ENCODE measurements at regions not wholly inside any gene's neighbourhood (a gene's known extent, or its start where the extent isn't known, plus 50 kb on each side); places are given as distances from the start of the nearest gene placed in this dataset.
"Not testable (repeated sequence)": the region's sequence is repeated elsewhere in the genome, so short reads cannot be mapped to it uniquely, and the experiment has no call there.

DNA sequence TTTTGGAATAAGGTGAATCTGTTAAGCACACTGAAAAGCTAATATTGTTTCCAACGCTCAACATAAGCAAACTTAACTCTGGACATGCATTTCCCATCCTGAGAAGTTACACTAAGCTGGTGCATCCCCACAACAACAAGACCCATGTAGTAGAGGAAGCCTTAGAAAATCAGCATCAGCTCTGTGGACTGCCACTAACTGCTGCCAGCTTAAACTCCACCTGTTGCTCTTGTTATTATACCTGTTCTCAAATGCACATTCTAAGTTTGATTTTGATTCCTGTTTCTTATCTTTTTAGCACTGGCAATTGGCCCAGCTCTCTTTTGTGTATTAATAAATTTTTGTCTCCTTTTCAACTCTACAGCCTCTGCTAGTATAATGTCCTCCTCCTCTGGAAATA lies 924.8 kb downstream of the DNAH5 start:
- no peak for FAIRE-seq

DNA sequence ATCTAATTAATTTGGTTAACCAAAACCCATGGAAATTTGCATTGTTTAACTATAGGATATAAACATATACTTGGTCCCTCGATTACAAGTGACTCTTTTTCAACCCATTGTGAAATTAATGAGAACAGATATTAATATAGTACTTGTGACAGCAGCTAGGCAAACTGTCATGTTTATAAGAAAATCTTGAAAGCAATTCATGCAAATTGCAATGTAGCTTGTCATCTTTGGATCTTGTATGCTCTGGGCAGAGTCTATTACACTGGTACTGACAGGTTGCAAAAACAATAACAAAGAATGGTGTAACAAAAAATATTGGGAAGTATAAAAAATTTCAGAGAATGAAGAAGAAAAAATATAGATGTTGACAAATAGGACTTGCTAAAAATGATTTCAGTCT lies 941.0 kb downstream of the DNAH5 start:
- no peak for FAIRE-seq

DNA sequence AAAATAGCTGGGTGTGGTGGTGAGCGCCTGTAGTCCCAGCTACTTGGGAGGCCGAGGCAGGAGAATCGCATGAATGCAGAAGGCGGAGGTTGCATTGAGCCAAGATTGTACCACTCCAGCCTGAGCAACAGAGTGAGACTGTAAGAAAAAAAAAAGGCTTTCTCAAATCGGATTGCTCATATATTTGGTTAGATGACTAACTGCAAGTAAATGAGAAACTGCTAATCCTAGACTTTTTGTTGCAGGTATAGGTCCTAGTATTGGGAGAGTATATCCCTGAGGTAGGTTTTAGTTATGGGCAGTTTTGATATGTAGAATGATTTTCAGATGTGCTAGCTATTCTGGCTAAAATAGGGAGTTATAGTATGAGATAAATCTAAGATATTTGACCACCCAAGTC lies 944.8 kb downstream of the DNAH5 start:
- FAIRE-seq, result no peak

DNA sequence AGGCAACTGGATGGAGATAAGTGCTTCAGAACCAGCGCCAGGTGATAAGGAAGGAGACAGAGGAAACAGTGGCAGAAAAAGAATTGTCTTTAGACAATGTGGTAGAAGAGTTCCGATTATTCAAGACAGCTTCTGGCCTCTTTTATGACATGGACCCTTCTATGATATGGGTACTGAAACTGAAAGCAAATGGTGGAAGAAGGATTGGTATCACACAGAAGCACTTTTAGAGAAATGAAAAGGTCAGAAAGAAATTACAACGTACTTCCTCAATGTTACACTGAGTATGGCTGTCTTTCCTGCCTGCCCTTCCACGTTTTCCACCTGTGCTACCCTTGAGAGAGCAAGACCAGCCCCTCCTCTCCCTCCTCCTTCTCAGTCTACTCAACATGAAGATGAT lies 959.3 kb downstream of the DNAH5 start:
- FAIRE-seq, result no peak

DNA sequence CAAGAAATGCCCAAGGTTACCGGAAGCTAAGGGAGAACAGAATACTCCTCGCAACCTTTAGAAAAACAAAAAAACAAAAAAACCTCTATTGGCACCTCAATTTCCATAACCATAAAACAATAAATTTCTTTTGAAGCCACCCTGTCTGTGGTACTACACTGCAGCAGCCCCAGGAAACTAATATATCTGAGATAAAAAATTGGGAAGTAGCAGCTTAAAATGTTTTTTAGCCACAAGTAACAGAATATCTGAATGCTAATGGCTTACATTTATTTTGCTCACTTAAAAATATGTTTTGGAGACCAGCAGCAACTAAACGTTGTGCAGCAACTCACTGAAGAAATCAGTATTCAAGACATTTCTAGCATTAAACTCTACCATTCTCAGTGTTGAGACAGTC lies 969.6 kb downstream of the DNAH5 start:
- FAIRE-seq, result no peak

DNA sequence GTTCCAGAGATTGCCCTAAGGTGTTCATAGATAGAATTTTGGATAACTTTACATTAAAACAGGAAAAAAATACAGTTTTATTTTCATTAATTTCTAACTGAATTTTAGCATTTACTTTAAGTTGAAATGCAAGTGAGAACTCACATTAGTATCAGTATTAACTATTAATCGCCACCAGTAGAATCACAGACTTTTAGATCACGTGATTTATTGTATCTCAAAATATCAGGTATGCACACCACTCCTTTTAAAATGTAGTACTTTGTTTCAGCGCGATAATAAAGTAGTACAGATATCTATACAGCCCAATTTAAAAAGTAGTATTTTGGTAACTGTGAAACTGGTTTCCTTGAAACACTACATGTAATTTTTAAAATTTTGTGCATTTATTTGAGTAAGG lies 978.7 kb downstream of the DNAH5 start:
- no peak for FAIRE-seq

DNA sequence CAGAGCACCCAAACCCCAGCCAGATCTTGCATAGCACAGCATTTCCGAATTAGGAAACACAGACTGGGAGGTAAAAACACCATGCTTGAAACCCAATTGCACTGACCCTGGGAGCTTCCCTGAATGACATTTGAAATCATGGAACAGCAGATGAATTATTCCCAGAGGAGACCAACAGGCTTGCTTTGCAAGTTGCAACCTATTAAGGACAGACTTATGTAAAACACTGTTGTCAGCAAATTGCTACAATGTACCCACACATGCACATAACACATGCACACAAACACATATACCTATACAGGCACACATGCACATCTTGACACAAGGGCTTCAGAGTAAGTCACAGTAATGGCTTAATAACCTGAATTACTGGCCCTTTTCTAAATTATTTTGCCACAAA lies 984.8 kb downstream of the DNAH5 start:
- FAIRE-seq, result no peak

DNA sequence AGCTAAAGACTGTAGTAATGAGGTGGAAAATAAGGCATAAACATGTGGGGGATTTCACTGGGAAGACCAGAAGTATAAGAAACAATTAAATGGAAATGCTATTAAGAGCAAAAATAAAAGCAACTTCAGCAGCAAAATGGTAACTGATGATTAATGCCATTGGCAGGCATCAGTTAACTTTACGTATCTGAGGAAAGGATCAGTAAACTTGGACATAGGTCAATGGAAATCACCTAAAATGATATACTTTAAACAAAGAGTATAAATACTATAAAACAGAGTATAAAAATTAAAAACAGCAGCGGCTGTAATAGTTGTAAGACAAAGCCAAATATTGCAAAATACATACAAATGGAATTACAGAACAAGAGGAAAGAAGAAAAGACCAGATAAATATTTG lies 992.1 kb downstream of the DNAH5 start:
- FAIRE-seq, result no peak

DNA sequence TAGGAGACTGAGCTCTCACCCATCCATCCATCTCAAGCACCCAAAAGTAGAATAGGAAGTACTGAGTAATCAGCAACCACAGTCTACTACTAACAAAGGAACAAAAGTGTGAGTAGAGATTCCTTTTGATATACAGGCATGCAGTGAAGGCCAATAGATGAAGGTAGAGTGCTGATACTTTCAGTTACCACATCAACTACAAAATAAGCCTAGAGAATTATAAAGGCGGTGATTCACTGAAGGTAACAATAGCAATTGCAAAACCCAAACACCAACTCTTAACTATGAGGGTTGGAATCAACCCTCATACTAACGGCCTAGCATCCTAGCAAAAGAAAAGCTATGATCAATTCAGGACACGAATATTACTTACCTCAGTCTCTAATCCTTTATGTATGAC lies 992.6 kb downstream of the DNAH5 start:
- FAIRE-seq, result no peak

DNA sequence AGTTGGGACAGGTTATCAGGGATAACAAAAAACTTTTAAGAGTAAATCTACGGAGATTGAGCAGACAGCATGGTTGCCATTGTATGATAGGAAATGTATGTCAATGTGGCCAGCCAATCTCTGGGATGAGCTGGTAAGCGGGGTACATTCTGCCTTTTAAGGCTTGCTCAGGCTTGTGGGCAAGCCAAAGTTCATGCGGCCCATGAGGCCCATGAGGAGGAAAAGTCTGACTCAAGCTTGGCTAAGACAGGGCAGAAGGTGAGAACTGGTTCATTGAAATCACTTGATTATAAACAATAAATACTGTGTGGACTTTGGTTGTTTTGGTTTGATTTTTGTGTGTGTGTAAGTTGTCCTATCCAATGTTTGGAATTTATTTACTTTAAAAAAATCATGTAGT lies 997.1 kb downstream of the DNAH5 start:
- FAIRE-seq, result no peak

DNA sequence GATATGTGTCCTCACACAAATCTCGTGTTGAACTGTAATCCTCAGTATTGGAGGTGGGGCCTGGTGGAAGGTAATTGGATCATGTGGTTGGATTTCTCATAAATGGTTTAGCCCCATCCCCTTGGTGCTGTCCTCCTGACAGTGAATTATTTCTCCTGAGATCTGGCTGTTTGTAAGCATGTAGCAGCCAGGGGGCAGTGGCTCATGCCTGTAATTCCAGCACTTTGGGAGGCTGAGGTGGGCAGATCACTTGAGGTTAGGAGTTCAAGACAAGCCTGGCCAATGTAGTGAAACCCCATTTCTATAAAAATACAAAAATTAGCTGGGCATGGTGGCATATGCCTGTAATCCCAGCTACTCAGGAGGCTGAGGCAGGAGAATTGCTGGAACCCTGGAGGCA lies 999.0 kb downstream of the DNAH5 start:
- FAIRE-seq, result not testable (repeated sequence)

DNA sequence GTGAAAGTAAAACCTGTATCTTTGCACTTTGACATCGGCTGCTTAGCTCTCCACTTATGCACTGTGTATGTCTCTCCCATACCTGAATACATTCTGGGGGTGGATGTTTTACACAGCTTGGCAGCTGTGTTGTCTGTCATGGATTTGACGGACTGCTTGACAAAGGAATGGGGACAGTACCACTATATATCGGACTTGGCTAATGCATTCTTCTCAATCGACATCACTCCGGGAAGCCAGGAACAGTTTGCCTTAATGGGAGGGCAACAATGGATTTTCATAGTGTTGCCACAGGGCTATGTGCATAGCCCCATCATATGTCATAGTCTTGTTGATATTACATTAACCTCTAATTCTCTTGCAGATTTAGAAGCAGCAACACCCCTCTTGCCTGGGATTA lies 1008.3 kb downstream of the DNAH5 start:
- FAIRE-seq, result no peak

DNA sequence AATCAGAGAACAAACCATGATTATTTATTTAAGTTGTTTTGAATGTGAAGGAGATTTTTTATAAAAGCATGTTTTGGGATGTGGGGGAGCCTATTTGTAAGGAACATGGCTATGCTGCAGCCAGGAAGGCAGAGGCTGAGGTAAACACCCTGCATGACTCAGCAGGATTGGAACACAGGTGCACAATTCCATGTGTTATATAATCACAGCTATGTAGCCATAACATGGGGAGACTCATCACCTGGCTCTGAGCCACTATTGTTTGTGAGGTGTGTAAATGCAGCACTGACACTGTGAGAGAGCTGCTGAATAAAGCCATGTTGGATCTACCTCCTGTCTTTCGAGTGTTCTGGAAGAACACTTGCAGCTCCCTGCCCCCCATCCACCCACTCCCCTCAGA lies 1009.8 kb downstream of the DNAH5 start:
- no peak for FAIRE-seq

DNA sequence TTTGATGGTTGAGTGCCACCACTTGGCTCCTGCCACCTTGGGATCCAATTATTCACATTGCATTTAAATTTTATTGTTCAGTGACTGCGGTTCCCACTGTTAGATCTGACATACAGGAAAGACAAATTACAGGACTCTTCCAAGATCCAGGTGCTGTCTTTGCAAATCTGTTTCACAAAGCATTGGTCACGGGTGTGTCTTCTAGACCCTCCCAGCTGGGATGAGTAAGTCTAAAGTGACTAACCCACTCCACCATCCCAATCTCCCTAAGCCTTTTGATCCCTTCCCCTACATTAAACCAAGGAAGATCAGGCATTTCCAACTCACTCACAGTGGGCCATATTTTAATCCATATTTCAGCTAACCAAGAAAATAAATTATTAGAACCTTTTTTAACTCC lies 1016.3 kb upstream of the CTNND2 start:
- no peak for FAIRE-seq

DNA sequence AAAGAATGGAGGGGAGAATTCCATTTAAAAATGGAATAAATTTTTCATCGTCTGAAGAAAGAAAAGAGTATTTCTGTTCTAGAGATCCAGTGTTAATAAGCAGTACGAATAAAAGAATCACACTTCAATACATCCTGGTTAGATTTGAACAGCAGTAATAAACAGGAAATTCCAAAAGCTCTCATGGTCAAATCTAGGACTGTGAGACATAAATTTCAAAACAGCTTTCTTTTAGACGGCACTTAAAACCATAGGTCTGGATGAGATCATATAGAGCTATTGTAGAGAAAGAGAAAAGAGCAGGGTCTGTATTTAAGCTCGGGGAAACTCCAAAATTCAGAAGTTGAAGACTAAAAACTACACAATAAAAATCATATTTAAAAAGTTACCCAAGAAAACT lies 1006.9 kb upstream of the CTNND2 start:
- no peak for FAIRE-seq

DNA sequence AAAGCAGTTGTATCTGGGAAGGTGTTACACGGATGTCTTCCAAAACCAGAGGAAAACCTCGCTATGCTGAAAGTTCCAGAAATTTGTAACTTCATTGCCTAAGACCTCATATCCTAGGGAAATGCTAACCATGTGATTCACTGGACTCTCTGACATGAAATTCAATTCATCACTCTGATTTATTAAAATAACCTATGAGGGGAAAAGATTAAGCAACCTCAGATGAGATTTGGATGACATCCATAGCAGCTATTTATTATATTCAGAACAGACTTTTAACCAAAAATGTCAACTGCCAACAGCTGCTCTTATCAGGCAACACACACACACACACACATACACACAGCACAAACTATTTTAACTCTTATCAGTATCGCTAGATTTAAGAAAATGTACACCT lies 1006.4 kb upstream of the CTNND2 start:
- no peak for FAIRE-seq

DNA sequence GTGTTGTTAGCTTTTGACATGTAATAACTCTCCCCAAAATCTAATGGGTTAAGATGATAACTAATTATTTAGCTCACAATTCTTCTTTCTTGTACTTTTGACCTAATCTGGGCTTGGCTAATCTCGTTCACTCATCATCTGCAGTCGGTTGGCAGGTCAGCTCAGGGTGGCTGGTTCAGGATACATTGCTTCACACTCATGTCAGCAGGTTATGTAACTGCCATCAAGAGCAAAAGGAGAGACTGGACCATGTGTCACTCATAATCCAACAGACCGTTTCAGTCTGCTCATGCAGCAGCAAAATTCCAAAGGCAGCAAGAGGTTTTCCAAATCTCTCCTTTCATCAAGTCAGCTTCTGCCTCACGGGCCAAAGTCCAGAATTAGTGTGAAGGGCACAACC lies 998.4 kb upstream of the CTNND2 start:
- FAIRE-seq, result no peak

DNA sequence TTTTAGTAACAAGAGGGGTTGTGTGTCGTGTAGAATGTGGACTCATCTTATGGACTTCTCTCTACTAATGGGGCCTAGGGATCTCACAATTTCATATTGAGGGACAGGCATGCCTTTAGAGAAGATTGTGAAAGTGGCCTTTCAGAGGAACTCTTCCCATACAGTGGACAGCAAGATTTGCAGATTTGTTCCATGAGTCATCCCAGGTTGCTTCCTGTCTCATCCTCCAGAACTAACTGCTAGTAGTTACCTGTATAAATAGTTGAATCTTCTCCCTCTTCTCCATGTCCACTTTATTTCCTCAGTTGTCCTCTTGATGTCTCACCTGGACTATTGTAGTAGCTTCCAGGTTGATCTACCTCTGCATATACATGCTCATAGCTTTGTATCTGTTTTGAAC lies 997.5 kb upstream of the CTNND2 start:
- FAIRE-seq, result no peak

DNA sequence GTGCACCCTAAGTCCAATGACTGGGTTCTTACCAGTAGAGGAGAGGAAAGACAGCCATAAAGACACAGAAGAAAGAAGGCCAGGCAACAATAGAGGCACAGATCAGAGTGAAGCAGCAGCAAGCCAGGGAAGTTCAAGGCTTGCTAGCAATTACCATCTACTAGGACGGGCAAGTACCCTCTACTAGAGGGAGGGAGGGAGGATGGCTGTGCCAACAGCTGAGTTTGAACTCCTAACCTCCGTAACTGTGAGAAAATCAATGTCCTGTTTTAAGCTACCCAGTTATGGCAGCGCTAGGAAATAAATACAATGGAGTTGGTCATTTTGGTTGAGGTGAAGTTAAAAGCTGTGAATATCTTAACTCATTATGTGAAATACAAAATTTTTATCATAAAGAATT lies 991.8 kb upstream of the CTNND2 start:
- FAIRE-seq, result no peak

DNA sequence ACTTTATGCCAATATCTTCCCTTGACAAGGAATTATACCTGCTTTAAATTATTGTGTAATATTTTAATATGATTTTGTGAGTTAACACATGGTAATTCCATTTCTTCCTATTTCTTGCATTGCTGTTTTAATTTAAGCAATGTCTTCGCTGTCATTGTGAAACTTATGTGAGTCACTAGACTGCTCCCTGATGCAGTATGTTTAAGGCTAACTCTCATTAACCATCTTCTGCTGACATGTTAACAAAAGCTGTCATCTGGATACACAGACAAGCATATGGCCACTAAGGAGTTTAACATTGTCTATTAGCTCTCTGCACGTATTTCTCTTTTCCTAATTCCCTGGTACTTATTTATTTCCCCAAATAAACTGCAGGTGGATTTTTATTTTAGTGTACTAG lies 980.8 kb upstream of the CTNND2 start:
- no peak for FAIRE-seq

DNA sequence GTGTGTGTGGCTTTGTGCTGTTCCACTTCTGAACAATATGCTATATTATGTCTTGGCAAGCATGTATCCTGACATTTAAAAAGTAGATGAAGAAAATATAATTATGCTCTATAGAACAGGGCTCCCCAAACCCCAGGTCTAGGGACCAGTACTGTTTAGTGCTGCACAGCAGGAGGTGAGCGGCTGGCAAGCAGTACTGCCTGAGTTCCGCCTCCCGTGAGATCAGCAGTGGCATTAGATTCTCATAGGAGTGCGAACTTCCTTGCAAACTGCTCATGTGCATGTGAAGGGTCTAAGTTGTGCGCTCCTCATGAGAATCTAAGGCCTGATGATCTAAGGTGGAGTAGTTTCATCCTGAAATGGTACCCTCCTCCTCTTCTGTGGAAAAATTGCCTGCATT lies 979.1 kb upstream of the CTNND2 start:
- FAIRE-seq, result no peak

DNA sequence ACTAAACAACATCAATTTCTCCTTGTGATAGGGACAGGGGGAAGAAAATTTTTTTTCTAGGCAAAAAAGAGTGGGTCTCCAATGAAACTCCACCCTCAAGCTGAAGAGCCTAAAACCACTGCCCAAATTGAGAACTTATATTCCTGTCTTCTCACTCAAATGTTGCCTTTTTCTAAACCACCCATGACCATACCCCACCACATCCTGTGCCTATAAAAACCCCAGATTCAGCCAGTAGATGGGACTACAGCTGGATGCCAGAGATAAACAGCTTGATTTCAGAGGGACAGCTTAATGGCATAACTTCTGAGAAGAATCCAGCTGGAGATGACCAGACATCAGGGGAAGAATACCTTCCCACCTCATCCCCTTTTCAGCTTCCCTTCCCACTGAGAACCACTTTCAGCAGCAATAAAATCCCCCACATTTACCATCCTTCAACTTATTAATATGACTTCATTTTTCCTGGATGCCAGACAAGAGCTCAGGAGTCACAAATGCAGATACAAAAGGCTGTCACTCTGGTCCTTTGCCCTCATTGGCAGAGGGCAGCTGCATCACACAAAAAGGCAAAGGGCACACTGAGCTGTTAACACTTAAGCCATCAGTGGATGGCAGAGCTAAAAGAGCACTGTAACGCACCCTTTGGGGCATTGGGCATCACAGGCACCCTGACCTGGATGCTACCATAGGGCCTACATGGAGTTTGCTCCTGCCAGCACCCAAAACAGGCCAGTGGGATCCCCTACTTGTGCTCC lies 972.5 kb upstream of the CTNND2 start:
- no peak for FAIRE-seq

DNA sequence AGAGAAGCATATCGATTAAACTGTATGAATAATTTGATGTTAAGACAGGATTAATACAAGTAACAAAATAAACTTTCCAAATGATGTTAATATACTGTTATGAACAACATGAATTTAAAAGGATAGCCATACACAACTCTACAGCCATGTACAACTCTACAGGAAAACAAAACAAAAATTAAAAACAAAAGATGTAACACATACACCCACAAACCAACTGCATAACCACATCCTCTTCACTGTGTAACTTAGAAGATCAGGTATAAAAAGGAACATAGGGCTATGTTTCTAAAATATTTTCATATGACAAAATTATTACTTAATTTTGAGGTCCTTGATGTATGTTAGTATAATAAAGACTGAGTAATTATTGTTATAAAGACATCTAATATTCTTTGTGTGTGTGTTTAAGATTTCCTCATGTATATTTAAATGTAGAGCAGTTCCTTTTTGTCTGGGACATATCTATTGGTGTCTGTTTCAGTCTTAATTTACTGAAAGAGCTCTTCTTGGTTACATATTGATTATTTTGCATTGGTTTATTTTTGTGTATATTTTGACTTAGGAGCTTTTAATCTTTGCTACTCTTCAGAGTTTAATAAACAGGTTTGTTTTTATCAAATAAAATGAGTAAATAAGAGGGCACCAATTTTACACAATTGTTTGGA lies 966.8 kb upstream of the CTNND2 start:
- no peak for FAIRE-seq

DNA sequence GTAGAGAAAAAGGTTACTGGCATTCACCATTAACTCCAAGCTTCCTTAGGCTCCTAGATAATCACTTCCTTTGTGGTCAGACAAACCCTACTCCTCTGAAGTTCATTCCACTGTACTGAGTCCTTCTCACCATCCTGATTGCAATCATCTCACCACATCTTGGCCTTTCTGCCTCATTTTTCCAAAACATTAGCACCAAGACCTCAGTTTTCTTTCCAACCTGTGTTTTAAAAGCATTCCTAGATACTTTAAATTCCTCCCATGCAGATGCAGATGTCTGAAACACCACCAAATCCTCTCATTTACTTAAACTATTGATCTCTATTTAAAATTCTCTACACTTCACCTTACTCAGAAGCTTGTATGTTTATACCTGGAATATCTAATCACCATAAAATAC lies 961.3 kb upstream of the CTNND2 start:
- no peak for FAIRE-seq

Measured in colon (tissue), 2 donors.